NCI-H128 (cell line): ENCODE measurements at regions not wholly inside any gene's neighbourhood (a gene's known extent, or its start where the extent isn't known, plus 50 kb on each side); places are given as distances from the start of the nearest gene placed in this dataset.
"Not testable (repeated sequence)": the region's sequence is repeated elsewhere in the genome, so short reads cannot be mapped to it uniquely, and the experiment has no call there.

ENCODE experiments used
- DNase-seq: peaks from one replicate; lab custom pipeline; 2025; ENCODE audit not compliant: unreplicated experiment; lab: John Stamatoyannopoulos, UW

DNA sequence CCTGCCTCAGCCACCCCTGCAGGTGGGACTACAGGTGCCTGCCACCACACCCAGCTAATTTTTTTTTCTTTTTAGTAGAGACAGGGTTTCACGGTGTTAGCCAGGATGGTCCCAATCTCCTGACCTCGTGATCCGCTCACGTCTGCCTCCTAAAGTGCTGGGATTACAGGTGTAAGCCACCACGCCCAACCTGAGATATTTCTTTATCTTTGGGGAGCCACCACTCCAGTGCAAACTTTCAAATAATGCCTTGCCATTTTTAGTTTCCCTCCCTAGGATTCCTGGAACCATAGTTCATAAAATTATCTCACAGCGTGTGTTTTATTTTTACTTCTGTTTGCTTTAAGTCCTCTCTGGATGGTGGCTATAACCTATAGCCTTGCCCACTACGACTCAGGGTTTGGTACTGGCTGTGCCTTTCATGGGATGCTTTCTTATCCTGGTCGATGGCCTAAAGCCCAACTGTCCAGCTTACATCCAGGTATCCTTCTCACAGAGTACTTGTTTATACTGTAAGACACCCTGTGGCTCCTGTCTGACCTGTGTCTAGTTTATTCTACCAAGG, 374.7 kb upstream of the NPAP1 start:
- not testable (repeated sequence) for DNase-seq

DNA sequence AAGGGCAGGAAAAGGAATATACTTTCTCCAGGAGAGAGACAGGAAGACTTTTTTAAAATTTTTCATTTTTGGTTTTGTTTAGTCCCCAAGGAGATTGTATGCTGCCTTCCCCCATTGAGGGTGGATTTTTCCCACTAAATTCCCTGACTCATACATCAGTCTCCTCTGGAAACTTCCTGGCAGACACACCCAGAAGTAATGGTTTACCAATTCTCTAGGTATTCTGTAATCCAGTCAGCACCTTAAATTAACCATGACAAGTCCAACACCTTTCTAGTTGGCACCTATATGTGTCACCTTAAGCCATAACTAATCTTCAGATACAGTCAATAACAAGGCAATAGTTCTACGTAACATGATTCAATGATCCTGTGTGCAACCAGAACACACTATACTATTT, 373.6 kb upstream of the NPAP1 start:
- DNase-seq, result not testable (repeated sequence)

DNA sequence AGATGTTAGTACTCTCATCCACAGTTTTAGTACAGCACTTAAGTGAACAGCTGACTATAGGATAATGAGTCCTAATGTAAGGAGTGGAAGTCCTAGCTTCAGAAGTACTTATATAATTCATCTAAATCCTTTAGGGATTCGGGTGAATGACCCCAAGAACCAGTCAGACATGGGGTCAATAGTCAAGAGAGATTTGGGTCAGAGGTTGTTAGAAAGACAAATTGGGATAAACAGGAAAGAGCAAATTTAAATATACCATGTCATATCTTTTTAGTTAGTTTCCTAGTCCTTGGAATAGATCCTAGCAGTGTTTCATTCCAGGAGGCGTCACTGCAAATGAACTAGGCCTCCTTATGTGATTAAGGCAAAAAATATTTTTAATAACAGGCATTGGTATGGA, 370.8 kb upstream of the NPAP1 start:
- not testable (repeated sequence) for DNase-seq

DNA sequence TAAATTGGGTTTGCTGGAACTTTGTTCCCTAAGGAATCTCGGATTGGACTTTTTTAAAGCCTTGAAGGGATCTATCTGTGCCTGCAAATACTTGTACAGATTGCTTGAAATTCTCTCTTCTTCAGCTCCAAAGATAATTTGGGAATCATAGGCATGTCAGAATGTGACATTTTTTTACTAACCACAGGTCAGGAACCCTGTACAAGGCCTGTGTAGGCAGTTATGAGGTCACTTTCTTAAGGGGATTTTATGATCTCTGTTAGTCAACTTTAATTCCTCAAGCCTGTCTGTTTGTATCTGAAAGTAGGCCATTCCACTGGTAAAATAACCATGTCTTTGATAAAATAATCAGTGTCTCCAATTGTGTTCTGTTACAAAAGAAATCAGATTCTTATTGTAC, 369.9 kb upstream of the NPAP1 start:
- DNase-seq, result not testable (repeated sequence)

DNA sequence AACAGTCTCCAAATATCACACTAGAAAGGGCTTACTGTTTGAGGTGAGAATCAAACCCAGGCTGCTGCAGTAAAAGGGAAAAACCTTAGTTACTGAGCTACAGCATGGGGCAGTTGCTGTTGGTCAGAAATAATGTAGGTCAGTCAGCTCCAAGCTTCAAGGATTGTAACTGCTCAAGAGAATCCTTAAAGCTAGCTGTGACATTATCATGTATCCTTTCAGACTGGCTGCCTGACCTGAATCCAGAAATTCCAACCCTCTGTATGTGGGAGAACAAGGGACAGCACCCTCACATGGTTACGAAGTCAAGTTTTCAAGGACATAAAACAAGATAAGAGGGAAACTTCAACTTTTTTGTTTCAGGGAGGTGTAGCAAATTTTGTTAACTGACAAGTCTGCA, 365.9 kb upstream of the NPAP1 start:
- not testable (repeated sequence) for DNase-seq

DNA sequence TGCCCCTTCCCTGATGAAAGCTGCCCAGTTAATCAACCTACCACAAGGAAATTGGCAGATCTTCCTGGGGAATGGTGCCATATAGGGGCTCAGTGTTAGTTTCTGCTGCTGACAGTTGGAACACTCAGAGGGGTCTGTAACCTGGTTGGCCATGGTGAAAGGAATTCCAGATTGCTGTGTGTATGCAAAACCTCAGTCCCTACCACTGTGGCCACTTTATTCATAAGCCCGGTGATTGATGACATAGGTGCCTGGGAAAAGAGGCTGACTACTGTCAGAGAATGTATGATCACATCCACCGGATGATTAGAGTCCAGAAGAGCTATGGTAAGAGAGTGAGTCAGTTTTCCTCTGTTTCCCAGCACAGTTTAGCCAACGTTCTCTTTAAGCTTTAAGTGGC, 363.9 kb upstream of the NPAP1 start:
- DNase-seq, result not testable (repeated sequence)

DNA sequence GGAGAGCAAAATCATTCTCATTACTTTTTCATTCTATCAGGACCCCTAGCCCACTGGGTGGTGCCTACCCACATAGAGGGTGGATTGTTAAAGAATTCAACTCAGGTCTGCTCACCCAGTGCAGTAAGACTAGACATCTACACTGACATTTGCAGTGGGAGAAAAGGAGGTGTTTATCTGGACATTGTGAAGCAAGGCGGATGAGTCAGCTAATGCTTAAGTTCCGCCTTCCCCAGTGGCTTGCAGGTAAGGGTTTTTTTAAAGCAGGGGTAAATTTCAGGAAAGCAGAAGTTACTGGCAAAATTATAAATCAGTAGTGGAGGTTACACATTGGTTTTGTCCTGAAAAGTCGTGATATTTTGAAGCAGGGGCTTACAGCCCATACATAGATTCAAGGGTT, 359.2 kb upstream of the NPAP1 start:
- not testable (repeated sequence) for DNase-seq

DNA sequence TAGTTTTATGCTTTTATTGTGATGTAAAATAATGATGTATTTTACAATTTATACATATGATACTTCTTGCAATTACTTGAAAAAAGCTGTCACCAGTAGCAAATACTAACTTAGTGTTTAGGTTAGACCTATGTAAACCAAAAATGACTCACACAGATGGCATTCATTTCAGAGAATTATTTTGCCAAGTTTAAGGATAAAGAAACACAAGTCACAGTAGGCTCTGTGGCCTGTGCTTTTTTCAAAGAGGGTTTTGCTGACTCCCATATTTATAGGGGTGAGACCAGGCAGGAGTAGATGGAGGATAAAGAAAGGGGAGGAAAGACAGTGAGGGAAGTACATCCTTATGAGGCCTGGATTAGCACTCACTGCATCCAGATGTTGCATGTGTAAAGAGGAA, 356.6 kb upstream of the NPAP1 start:
- DNase-seq, result no peak

DNA sequence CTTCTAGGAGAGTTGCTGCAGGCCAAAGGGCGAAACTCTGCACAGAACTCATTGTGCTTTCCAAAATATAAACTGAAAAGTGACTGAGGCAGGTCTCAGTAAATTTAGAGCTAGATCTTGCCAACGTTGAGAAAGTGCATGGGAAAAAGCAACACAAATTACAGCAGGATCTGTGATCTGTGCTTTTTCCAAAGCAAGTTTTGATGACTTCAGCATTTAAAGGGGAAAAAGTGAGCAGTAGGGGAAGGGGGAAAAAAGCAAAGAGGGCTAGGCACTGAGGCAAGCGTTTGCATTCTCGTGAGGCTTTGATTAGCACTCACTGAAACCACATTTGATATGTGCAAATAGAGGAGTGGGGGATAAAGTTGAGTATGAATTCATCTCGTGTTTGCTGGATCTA, 351.5 kb upstream of the NPAP1 start:
- not testable (repeated sequence) for DNase-seq

DNA sequence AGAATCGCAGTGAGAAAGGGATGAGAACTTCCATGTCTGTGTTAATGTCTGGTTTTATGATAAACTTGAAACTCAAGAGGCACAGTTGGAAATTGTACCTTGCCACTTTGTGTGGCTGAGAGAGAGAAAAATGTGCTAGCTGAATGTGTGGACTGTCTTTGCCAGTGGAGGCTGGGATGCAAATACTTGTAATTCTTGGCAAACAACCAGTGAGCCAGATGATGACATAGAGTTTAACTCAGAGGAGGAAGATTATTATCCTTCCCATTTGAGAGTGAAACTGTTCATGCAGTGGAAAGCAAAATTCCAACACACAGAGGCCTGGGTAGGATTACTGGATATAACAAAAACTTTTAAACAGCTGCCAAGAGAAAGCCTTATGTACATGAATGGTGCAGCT, 349.1 kb upstream of the NPAP1 start:
- DNase-seq, result not testable (repeated sequence)

DNA sequence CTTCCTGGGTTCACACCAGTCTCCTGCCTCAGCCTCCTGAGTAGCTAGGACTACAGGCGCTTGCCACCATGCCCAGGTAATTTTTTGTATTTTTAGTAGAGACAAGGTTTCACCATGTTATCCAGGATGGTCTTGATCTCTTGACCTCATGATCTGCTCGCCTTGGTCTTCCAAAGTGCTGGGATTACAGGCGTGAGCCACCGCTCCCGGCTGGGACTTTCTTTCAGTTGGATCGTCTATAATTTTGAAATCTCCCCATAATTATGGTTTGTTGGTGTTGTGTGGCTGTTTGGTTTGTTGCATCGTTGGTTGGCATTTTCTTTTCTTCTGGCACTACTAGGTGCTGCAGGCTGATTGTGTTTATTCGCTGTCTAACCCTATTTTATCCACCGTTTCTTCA, 343.6 kb upstream of the NPAP1 start:
- not testable (repeated sequence) for DNase-seq

DNA sequence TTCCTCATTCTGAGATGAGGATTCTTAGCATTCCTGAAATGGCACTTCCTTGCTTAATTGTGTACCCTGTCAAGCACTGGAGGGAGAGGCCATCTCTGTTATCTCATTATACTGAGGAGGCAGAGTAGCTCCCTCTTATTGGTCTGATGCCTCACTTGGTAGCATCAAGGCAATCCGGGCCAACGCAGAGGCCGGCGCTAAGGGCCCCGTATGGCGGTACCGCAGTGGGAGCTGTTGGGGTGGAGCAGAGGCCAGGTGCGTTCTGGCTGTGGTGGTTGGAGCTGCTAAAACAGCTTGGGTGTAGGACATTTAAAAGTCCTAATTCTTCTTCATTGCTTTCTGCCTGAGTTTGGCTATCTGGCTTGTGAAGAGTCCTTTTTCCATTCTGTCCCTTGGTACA, 333.7 kb upstream of the NPAP1 start:
- DNase-seq, result not testable (repeated sequence)

DNA sequence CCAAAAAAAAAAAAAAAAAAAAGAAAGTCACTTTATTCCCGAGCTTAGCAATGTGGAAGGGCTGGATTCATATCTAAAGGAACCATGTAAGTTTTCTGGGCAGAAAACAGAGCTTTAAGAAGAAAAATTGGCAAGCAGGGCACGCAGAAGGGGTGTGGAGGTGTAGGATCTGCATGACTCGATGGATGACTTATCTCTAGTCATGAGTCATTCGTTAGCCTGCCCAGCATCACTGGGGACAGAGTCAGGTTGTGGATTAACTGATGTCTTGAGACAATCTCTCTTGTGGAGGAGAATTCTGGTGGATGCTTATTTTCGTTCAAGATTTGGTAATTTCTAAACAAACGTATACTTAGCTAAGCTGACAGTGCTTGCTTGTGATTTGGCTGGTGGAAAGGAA, 322.8 kb upstream of the NPAP1 start:
- not testable (repeated sequence) for DNase-seq

DNA sequence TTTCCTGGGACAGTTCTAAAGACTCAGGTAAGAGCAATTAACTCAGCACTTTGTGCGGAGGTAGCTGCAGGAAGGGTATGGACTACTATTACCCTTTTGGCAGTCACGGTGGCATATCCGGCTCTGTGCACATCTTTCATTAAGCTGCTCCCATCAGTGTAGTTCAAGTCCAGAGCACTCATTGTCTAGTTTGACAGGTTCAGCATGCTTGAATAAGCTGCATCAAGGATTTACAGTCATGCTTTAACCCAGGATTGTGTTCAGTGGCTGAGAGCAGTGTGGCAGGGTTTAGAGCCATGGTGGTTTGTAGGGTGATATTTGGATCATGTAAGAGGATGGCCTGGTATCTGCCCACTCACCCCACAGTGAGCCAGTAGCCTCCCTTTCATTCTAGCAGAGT, 294.5 kb upstream of the NPAP1 start:
- DNase-seq, result not testable (repeated sequence)

DNA sequence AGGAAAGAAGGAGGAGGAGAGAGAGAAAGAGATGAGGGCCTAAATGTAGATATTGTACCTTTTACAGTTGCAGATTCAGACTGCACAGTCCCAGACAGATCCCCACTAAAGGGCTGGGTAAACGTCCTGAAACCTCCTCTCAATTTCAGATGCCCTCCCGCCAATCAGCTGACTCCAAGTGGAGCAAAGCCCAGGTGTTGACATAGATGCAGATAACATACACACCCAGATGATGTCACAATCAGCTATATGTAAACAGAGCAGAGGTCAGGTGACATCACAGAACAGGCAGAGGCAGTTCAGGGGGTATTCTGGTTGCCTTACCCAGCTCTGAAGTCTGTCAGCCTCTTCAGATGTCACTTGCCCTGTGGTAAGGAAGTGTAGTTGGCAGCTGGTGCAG, 290.3 kb upstream of the NPAP1 start:
- DNase-seq, result not testable (repeated sequence)

DNA sequence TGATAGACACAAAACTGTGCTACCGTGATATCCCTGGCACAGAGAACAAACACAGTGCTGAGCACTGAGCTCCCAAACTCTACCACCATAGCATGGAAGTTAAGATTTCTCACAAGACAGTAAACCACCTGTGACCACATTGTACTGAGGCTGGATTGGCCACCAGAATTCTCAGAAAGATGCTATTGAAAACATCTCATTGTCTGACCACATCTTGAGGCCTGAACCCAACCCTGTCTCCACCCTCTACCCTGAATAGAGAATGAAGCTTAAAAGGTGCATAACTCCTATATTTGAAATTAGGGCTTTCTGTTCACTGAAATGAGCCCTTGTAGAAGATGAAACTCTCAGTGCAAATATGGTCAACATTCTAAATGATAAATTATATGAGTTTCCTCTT, 281.3 kb upstream of the NPAP1 start:
- no peak for DNase-seq

DNA sequence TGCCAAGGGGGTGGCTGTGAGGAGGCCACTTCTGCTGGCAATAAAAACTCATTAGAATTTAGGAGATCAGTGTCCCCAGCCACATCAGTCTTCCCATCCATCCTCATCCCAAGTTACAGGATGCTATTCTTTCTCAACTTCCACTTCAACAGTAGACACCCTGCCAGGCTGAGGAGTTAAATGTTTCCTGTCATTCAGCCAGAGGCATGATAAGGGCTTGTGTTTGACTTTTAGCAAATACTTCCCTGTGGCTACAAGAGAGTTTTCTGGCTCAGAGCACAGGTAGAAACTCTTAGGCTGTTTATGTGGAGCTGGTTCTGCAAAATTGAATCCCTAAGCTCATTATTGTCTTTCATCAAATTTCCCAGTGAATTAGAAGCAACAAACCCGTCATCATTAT, 262.9 kb upstream of the NPAP1 start:
- peak; percentile 0 for DNase-seq

DNA sequence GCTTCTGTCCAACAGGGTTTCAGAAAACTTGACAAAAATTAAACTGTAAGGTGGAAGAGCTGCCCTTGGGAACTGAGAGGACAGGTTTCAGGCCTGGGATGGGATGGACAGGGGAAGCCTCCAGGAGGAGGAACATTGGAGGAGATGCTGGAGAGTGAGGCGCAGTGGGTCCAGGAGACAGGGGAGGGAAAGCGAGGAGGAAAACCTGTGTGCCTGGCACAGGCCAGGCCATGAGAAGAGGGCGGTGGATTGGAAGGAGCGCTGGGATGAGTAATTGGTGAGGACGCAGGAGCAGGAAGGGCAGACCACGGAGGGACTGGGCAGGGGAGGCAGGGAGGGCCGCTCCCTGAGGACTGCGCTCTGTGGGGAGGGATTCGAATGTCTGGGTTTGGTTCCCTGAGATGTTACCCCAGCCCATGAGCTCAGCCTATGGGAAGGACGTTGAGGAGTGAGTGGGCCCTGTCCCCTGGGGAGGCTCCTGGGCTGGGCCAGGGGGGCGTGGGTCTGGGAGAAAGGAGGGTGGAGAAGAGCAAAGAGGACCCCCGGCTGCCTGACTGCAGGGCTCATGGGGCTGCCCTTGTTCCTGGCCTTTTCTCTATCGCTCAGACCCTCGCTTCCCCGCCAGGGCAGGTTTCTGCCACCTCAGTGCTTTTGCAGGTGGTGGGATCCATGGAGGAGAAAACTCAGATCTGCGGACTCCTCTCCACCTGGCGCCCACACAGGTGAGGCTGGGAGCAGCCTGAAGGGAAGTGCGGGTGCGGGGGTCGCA, 249.1 kb upstream of the NPAP1 start:
- not testable (repeated sequence) for DNase-seq

DNA sequence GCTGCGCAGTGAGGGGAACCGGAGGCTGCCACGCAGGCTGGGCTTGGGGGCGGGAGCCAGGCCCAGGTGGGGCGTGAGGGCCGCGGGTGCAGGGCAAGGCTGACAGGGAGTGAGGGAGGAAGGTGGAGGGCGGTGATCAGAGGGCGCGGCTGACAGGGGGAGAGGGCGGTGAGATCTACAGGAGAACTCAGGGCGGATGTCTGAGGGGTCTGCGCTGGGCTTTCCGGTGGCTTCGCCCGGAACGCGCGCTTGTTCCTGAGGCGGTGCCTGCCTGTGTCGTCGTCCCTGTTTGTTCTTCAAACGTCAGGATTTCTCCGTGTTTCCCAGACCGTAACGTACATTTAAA, 248.5 kb upstream of the NPAP1 start:
- not testable (repeated sequence) for DNase-seq

DNA sequence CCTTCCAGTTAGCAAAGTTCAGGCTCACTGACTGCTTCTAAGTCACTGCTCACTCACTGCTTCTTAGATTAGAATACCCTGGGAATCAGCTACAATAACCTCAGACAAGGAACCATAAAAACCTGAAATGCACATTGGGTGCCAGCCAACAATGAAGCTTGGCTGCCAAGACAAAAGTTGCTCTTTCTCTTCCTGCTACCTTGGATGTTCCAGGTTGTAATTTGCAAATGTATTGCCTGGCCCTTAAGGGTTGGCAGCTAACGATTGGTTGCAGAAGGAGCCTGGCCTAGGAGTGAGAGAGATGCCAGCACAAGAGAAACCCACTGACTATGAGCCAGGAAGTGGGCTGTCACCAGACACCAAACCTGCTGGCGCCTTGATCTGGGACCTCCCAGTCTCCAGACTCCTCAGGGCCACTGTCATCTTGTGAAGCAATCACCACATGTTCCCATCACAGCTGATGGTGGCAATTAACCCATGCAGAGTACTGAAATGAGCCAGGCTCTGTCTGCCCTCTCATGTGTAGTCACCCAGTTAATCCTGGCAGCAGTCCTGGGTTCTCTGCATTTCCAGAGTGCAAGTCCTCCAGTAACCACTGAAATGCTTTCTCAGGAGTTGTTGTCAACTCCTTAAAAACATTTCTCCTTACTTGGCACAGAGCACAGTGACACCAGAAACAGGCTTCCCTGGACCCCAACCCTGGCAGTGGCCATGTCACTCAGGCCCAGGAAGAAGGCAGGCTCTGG, 240.3 kb upstream of the NPAP1 start:
- DNase-seq, result not testable (repeated sequence)

DNA sequence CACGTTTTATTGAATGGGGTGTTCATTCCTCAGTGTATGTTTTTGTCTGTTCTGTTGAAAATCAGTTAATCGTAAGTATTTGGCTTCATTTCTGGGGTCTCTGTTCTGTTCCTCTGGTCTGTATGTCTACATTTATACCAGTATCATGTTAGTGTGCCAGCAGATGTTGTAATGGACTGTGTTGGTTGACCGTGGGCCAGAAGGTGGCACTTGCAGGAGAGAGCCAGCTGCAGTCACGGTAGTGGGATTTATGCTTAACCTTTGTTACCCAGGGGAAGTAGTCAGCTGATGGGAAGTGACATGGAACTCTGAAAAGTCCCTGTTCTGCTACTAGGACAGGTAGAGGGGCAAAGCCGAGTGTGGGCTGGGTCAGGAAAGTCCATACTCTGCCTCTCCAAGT, 238.3 kb upstream of the NPAP1 start:
- DNase-seq, result not testable (repeated sequence)

DNA sequence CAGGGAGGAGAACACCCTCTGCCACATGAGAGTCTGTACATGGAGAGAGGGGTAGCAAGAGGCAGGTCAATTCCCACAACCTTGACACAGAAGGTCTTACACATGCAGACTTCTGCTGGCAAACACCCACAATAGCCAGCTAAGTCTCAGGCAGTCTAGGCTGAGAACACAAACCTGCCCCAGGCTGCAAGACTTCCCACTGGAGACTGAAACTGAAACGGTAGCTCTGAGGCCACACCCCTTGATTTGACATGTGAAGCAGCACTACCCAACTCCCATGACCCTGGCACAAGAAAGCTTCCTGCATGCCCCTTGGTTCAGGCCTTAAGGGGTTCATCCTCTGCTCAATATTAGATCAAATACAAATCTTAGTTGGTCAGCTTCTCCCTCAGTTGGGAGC, 237.8 kb upstream of the NPAP1 start:
- not testable (repeated sequence) for DNase-seq
